GM18499 (cell line): ENCODE measurements at regions not wholly inside any gene's neighbourhood (a gene's known extent, or its start where the extent isn't known, plus 50 kb on each side); places are given as distances from the start of the nearest gene placed in this dataset.
"Not testable (repeated sequence)": the region's sequence is repeated elsewhere in the genome, so short reads cannot be mapped to it uniquely, and the experiment has no call there.

Source experiments
- ATAC-seq: cut with Tn5 transposase; IDR thresholded peaks from one replicate; pipeline ENCODE4 v1.9.1; 2021; ENCODE audit warnings: moderate number of reproducible peaks; ENCODE audit not compliant: insufficient read depth, unreplicated experiment

- not testable (repeated sequence) for ATAC-seq
Observed at GRCh38 chr2:131636704-131637308, 109.1 kb downstream of the CCDC74A start.

GRCh38 chr2:131639001-131639620 lies 111.4 kb downstream of the CCDC74A start:
- not testable (repeated sequence) for ATAC-seq

- ATAC-seq = no peak
Observed at GRCh38 chr2:131641414-131642206, 113.9 kb downstream of the CCDC74A start.

- ATAC-seq = not testable (repeated sequence)
Observed at GRCh38 chr2:131643180-131643579, 115.5 kb downstream of the CCDC74A start.

- ATAC-seq = no peak
Observed at GRCh38 chr2:131645177-131645765, 117.6 kb downstream of the CCDC74A start.

GRCh38 chr2:131646220-131646619 lies 118.5 kb downstream of the CCDC74A start:
- ATAC-seq = not testable (repeated sequence)

- ATAC-seq = no peak
Observed at GRCh38 chr2:131646669-131647297, 119.1 kb downstream of the CCDC74A start.

- ATAC-seq = not testable (repeated sequence)
Observed at GRCh38 chr2:131648565-131648964, 120.9 kb downstream of the CCDC74A start.

GRCh38 chr2:131652246-131652645 lies 124.6 kb downstream of the CCDC74A start:
- not testable (repeated sequence) for ATAC-seq

- ATAC-seq = not testable (repeated sequence)
Observed at GRCh38 chr2:131654107-131654506, 126.4 kb downstream of the CCDC74A start.

- ATAC-seq = no peak
Observed at GRCh38 chr2:131656816-131657633, 129.3 kb downstream of the CCDC74A start.

- no peak for ATAC-seq
Observed at GRCh38 chr2:131657895-131658768, 130.4 kb downstream of the CCDC74A start.

- no peak for ATAC-seq
Observed at GRCh38 chr2:131658769-131659131, 131.1 kb downstream of the CCDC74A start.

- no peak for ATAC-seq
Observed at GRCh38 chr2:131659168-131659572, 131.5 kb downstream of the CCDC74A start.

GRCh38 chr2:131661101-131661782 lies 133.6 kb downstream of the CCDC74A start:
- ATAC-seq = not testable (repeated sequence)

GRCh38 chr2:131661884-131662535 lies 134.3 kb downstream of the CCDC74A start:
- not testable (repeated sequence) for ATAC-seq

- not testable (repeated sequence) for ATAC-seq
Observed at GRCh38 chr2:131663501-131663900, 135.8 kb downstream of the CCDC74A start.

- not testable (repeated sequence) for ATAC-seq
Observed at GRCh38 chr2:131665716-131666115, 138.0 kb downstream of the CCDC74A start.
